Testis (tissue), 2 donors: ENCODE measurements at regions not wholly inside any gene's neighbourhood (a gene's known extent, or its start where the extent isn't known, plus 50 kb on each side); places are given as distances from the start of the nearest gene placed in this dataset.

Experiments
- DNase-seq: peaks from one replicate; pipeline ENCODE4 v3.0.0-alpha.2; 2019
- H3K27ac ChIP-seq, 2 donors: fragments of 200-600 bp; sonication (generic); one replicate each; pipeline ENCODE4 v1.5.1; 2019
- H3K27me3 ChIP-seq: fragments of 200-600 bp; sonication (generic); one replicate; pipeline ENCODE4 v1.5.1; 2019
- H3K36me3 ChIP-seq: fragments of 200-600 bp; sonication (generic); one replicate; pipeline ENCODE4 v1.5.1; 2017; ENCODE audit warnings: low read depth; ENCODE audit errors: missing control alignments
- H3K4me1 ChIP-seq: fragments of 200-600 bp; sonication (generic); one replicate; pipeline ENCODE4 v1.5.1; 2019
- H3K4me3 ChIP-seq, 2 donors: fragments of 200-600 bp; sonication (generic); one replicate each; pipeline ENCODE4 v1.5.1; 2017 to 2019
- H3K9me3 ChIP-seq: fragments of 200-600 bp; sonication (generic); one replicate; pipeline ENCODE4 v1.5.1; 2017
- POLR2A ChIP-seq: fragments of 450-650 bp; IDR thresholded peaks from one replicate; pipeline ENCODE4 v1.6.1; 2017; ENCODE audit warnings: antibody characterized with exemption, mild to moderate bottlenecking, moderate library complexity
- WGBS, 2 donors: methylation state at CpG; one replicate each; pipeline ENCODE4 v1.1.5; 2018; 5-methylcytosine and 5-hydroxymethylcytosine counted together
- intact Hi-C: fragments of 100-400 bp; cut with DNase I; formaldehyde crosslinking; loops from one replicate; pipeline ENCODE4 v1.15.1; 2023; ENCODE audit warnings: low total_unique reads
- TF ChIP-seq, protein P1 (sequence below), 3 experiments: fragments of 450-650 bp in 2 of 3; fragments of 200-600 bp in 1 of 3; sonication (generic) in 1 of 3; IDR thresholded peaks; one replicate each; pipeline ENCODE4 v1.5.1; 2016 to 2019; ENCODE audit warnings: antibody characterized with exemption in 3 of 3, mild to moderate bottlenecking in 2 of 3, moderate library complexity in 1 of 3

DNA sequence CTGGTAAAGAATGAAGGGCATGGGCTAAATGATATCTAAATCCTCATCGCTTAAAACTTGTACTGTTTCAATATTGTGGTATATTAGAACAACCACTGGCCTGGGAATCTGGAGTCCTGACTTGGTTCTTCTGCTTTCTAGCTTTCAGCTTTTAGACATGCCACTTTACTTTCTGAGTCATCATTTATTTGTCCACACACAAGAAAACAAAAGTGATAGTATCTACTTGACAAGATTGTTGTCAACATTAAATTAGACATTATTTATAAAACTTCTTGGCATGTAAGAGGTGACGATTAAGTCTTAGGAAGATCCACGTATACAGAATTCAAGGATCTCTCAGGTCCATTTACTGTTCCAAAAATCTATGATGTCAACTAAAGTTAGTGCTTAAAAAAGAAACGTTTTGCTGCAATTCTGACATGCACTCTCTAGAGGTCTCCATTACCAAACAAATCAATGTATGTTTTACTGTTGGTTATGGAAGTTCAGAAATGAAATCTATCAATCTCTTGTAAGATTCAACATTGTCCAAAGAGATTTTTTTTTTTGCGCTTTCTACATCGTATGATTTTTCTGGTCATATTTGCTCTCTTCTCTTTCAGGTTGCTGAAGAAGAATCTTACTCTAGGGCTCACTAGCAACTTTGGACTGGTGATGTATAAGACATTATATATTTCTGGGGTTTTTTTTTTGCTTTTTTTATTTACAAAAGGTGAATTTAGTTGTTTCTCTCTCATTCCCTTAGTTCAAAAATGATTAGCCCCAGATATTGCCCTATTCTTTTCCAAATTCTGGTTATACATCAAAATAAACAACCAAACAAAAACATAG lies 53.6 kb upstream of the DYNC1I1 start:
- no peak for DNase-seq
- 62% methylated on average over 6 of the region's 6 CpGs for WGBS, 2 donors
- TF ChIP-seq POLR2A = no peak
- TF ChIP-seq, protein P1, sequence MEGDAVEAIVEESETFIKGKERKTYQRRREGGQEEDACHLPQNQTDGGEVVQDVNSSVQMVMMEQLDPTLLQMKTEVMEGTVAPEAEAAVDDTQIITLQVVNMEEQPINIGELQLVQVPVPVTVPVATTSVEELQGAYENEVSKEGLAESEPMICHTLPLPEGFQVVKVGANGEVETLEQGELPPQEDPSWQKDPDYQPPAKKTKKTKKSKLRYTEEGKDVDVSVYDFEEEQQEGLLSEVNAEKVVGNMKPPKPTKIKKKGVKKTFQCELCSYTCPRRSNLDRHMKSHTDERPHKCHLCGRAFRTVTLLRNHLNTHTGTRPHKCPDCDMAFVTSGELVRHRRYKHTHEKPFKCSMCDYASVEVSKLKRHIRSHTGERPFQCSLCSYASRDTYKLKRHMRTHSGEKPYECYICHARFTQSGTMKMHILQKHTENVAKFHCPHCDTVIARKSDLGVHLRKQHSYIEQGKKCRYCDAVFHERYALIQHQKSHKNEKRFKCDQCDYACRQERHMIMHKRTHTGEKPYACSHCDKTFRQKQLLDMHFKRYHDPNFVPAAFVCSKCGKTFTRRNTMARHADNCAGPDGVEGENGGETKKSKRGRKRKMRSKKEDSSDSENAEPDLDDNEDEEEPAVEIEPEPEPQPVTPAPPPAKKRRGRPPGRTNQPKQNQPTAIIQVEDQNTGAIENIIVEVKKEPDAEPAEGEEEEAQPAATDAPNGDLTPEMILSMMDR (IDR thresholded peaks at IDR 0.05) = peak in 1 of 3 experiments; percentile 4

DNA sequence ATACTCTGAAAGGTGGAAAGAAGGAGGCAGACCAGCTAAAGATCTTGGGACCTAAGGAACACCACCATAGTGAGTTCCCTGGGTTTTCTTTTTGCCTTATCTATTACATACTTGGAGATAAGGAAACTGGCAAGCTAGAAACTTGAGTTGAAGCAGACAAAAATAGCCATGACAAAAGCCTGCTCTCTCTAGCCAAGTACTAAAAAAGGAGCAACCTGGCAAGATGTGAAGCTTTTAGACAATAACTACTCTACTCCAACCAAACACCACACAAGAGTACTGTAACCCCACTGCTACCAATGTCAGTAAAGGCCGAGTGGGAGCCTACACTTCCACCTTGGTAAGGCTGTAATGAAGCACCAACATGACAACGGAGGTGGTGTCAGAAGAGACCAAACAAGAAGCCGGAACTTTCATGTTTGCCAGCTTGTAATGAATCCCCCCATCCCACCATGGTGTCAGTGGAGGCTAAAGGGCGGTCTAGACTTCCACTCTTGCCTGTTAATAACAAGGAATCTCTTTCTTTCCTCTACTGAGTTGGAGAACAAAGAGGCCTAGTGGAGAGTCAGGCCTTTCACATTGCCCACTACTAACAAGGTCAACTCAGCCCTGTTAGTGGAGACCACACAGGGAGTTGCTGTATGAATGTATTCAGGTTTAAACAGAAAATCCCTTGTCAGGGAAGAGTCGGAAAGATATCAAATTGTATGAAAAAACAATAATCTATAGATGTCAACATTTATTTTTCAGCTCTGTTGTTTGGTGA lies 55.8 kb upstream of the DYNC1I1 start:
- no peak for DNase-seq
- Histone ChIP-seq H3K4me3 (no peak overlapping the region), H3K27ac (no peak overlapping the region), H3K36me3 (no peaks in the 10 kb centered on the region), H3K4me1 (no peaks in the 10 kb centered on the region), H3K27me3 (no peaks in the 10 kb centered on the region), H3K9me3 (no peaks in the 10 kb centered on the region)
- TF ChIP-seq, protein P1 (IDR thresholded peaks at IDR 0.05) = no peak
- no peak for TF ChIP-seq POLR2A
- WGBS, 2 donors = 80 to 81% methylated on average over 5 of the region's 5 CpGs
- intact Hi-C loops = no loop called here

More for the DNA sequence above, 53.6 kb upstream of the DYNC1I1 start:
- H3K9me3 ChIP-seq = no peaks in the 10 kb centered on the region
- H3K4me3 ChIP-seq = no peak overlapping the region
- intact Hi-C loops = no loop called here
- no peak overlapping the region for H3K27ac ChIP-seq
- no peaks in the 10 kb centered on the region for H3K36me3 ChIP-seq
- H3K4me1 ChIP-seq = no peaks in the 10 kb centered on the region
- no peaks in the 10 kb centered on the region for H3K27me3 ChIP-seq

GRCh38 chr7:95715274-95715673 lies 57.1 kb upstream of the DYNC1I1 start:
- Histone ChIP-seq H3K9me3 (no peaks in the 10 kb centered on the region), H3K4me3 (no peak overlapping the region), H3K4me1 (no peaks in the 10 kb centered on the region), H3K27me3 (no peaks in the 10 kb centered on the region), H3K27ac (no peak overlapping the region), H3K36me3 (no peaks in the 10 kb centered on the region)
- intact Hi-C loops = no loop called here
- TF ChIP-seq POLR2A = no peak
- TF ChIP-seq, protein P1 (IDR thresholded peaks at IDR 0.05) = no peak
- no peak for DNase-seq

DNA sequence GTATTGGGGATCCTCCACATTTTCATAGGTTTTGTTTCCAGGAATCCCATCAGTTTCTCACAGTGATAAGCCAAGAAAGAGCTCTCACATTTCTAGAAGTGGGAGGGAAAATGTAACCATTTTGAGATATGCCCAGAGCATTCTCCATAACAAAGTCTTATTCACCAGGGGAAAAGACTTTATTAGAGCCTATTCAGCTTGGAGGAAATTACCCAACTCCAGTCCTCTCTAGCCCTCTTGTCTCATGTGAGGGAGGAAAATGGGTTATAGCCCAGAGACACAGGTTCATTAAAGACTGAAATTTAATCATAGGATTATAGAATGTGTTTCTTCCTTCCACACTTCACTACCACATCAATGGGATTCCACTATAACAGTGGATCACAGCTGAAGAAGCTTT lies 61.6 kb upstream of the DYNC1I1 start:
- Histone ChIP-seq H3K9me3 (no peaks in the 10 kb centered on the region), H3K27me3 (no peaks in the 10 kb centered on the region), H3K27ac (no peak overlapping the region), H3K36me3 (no peaks in the 10 kb centered on the region), H3K4me1 (no peaks in the 10 kb centered on the region), H3K4me3 (no peak overlapping the region)
- intact Hi-C loops = no loop called here
- TF ChIP-seq, protein P1 (IDR thresholded peaks at IDR 0.05) = no peak
- no peak for TF ChIP-seq POLR2A
- no peak for DNase-seq
